Panc1 (cell line): ENCODE measurements at regions not wholly inside any gene's neighbourhood (a gene's known extent, or its start where the extent isn't known, plus 50 kb on each side); places are given as distances from the start of the nearest gene placed in this dataset.

Experiments used
- POLR2AphosphoS5 ChIP-seq: IDR thresholded peaks from 2 replicates; pipeline ENCODE4 v1.6.1; 2012; ENCODE audit warnings: mild to moderate bottlenecking, low read depth, low read length, moderate library complexity
- TF ChIP-seq, protein P1 (sequence below): fragments of 450-650 bp; IDR thresholded peaks from 2 replicates; pipeline ENCODE4 v1.5.1; 2017; ENCODE audit warnings: mild to moderate bottlenecking
- TF ChIP-seq, protein P2 (sequence below), 2 experiments: IDR thresholded peaks; 2 replicates each; pipeline ENCODE4 v1.6.1; 2011 to 2012; ENCODE audit warnings: low read depth in 2 of 2, control low read depth in 1 of 2, low read length in 1 of 2, mild to moderate bottlenecking in 1 of 2, moderate library complexity in 1 of 2; ENCODE audit not compliant: insufficient read depth in 1 of 2

DNA sequence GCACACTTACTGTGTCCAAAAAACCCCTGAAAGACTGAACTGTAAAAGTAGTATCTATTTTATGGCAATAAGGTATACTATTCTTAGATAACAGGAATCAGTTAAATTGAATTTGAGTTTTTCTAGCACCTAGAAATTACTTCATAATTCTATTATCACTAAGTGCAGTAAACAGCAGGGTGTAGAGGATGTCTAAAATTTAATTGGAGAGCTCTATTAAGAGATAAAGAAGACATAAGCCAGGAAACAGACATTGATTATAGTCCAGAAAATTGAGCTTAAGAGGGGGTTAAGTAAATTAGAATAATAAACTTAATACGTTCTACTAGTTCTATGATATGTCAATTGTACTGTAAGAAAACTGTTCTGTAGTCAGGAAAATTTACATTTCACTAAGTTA lies 403.5 kb upstream of the CBLB start:
- TF ChIP-seq, protein P1, sequence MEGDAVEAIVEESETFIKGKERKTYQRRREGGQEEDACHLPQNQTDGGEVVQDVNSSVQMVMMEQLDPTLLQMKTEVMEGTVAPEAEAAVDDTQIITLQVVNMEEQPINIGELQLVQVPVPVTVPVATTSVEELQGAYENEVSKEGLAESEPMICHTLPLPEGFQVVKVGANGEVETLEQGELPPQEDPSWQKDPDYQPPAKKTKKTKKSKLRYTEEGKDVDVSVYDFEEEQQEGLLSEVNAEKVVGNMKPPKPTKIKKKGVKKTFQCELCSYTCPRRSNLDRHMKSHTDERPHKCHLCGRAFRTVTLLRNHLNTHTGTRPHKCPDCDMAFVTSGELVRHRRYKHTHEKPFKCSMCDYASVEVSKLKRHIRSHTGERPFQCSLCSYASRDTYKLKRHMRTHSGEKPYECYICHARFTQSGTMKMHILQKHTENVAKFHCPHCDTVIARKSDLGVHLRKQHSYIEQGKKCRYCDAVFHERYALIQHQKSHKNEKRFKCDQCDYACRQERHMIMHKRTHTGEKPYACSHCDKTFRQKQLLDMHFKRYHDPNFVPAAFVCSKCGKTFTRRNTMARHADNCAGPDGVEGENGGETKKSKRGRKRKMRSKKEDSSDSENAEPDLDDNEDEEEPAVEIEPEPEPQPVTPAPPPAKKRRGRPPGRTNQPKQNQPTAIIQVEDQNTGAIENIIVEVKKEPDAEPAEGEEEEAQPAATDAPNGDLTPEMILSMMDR, result no peak
- TF ChIP-seq, protein P2, sequence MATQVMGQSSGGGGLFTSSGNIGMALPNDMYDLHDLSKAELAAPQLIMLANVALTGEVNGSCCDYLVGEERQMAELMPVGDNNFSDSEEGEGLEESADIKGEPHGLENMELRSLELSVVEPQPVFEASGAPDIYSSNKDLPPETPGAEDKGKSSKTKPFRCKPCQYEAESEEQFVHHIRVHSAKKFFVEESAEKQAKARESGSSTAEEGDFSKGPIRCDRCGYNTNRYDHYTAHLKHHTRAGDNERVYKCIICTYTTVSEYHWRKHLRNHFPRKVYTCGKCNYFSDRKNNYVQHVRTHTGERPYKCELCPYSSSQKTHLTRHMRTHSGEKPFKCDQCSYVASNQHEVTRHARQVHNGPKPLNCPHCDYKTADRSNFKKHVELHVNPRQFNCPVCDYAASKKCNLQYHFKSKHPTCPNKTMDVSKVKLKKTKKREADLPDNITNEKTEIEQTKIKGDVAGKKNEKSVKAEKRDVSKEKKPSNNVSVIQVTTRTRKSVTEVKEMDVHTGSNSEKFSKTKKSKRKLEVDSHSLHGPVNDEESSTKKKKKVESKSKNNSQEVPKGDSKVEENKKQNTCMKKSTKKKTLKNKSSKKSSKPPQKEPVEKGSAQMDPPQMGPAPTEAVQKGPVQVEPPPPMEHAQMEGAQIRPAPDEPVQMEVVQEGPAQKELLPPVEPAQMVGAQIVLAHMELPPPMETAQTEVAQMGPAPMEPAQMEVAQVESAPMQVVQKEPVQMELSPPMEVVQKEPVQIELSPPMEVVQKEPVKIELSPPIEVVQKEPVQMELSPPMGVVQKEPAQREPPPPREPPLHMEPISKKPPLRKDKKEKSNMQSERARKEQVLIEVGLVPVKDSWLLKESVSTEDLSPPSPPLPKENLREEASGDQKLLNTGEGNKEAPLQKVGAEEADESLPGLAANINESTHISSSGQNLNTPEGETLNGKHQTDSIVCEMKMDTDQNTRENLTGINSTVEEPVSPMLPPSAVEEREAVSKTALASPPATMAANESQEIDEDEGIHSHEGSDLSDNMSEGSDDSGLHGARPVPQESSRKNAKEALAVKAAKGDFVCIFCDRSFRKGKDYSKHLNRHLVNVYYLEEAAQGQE (IDR thresholded peaks at IDR 0.05; ENCODE audit: insufficient read depth in 1 of 2, low read depth in 2 of 2, low read length in 1 of 2), result no peak
- TF ChIP-seq POLR2AphosphoS5, result no peak
